H1 (cell line): ENCODE measurements at regions not wholly inside any gene's neighbourhood (a gene's known extent, or its start where the extent isn't known, plus 50 kb on each side); places are given as distances from the start of the nearest gene placed in this dataset.

ENCODE experiments used
- EZH2 ChIP-seq: fragments of 200-600 bp; sonication (generic); IDR thresholded peaks from 2 replicates; pipeline ENCODE4 v1.7.1; 2012; ENCODE audit warnings: low read depth, mild to moderate bottlenecking, moderate library complexity, low read length, inconsistent platforms; ENCODE audit not compliant: severe bottlenecking
- POLR2A ChIP-seq, 2 experiments: IDR thresholded peaks; 1 replicate in 1 of 2; 2 replicates in 1 of 2; pipeline ENCODE4 v1.6.1; 2011; ENCODE audit warnings: low read depth in 2 of 2, low read length in 2 of 2, mild to moderate bottlenecking in 2 of 2; ENCODE audit errors: control extremely low read depth in 1 of 2
- POLR2AphosphoS5 ChIP-seq: IDR thresholded peaks from 2 replicates; pipeline ENCODE4 v1.6.1; 2011; ENCODE audit warnings: low read depth, low read length
- TAF1 ChIP-seq: IDR thresholded peaks from 2 replicates; pipeline ENCODE4 v1.6.1; 2011; ENCODE audit warnings: mild to moderate bottlenecking, low read depth, low read length
- TF ChIP-seq, protein P1 (sequence below): IDR thresholded peaks from 2 replicates; pipeline ENCODE4 v1.6.1; 2011; ENCODE audit warnings: low read depth, mild to moderate bottlenecking, low read length; ENCODE audit not compliant: insufficient read depth
- TF ChIP-seq, protein P2 (sequence below), 3 experiments: IDR thresholded peaks; 1 replicate in 2 of 3; 2 replicates in 1 of 3; pipeline versions ENCODE4 v1.5.1 to v1.6.1; 2011; ENCODE audit warnings: low read length in 3 of 3, mild to moderate bottlenecking in 3 of 3, inconsistent platforms in 2 of 3, low read depth in 1 of 3, moderate library complexity in 1 of 3; ENCODE audit not compliant: insufficient read depth in 1 of 3; ENCODE audit errors: control extremely low read depth in 1 of 3

GRCh38 chr10:2933519-2933918, 133.8 kb upstream of the PFKP start:
- TF ChIP-seq, protein P1, sequence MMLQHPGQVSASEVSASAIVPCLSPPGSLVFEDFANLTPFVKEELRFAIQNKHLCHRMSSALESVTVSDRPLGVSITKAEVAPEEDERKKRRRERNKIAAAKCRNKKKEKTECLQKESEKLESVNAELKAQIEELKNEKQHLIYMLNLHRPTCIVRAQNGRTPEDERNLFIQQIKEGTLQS: no peak
- TF ChIP-seq TAF1 (no peak), POLR2A (IDR thresholded peaks at IDR 0.05; ENCODE audit: control extremely low read depth in 1 of 2, low read depth in 2 of 2, low read length in 2 of 2) (no peak), POLR2AphosphoS5 (no peak), EZH2 (no peak)
- TF ChIP-seq, protein P2, sequence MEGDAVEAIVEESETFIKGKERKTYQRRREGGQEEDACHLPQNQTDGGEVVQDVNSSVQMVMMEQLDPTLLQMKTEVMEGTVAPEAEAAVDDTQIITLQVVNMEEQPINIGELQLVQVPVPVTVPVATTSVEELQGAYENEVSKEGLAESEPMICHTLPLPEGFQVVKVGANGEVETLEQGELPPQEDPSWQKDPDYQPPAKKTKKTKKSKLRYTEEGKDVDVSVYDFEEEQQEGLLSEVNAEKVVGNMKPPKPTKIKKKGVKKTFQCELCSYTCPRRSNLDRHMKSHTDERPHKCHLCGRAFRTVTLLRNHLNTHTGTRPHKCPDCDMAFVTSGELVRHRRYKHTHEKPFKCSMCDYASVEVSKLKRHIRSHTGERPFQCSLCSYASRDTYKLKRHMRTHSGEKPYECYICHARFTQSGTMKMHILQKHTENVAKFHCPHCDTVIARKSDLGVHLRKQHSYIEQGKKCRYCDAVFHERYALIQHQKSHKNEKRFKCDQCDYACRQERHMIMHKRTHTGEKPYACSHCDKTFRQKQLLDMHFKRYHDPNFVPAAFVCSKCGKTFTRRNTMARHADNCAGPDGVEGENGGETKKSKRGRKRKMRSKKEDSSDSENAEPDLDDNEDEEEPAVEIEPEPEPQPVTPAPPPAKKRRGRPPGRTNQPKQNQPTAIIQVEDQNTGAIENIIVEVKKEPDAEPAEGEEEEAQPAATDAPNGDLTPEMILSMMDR (IDR thresholded peaks at IDR 0.05; ENCODE audit: control extremely low read depth in 1 of 3, insufficient read depth in 1 of 3, low read depth in 1 of 3, low read length in 3 of 3): no peak
